Muscle layer of duodenum (tissue), 2 donors: ENCODE measurements at regions not wholly inside any gene's neighbourhood (a gene's known extent, or its start where the extent isn't known, plus 50 kb on each side); places are given as distances from the start of the nearest gene placed in this dataset.
"Not testable (repeated sequence)": the region's sequence is repeated elsewhere in the genome, so short reads cannot be mapped to it uniquely, and the experiment has no call there.

Source experiments
- H3K27ac ChIP-seq: one replicate; pipeline ENCODE4 v1.7.0; 2013; ENCODE audit warnings: mild to moderate bottlenecking, low read length
- H3K27me3 ChIP-seq: one replicate; pipeline ENCODE4 v1.7.0; 2013; ENCODE audit warnings: low read depth, mild to moderate bottlenecking, control low read depth, low read length
- H3K36me3 ChIP-seq, 2 donors: one replicate each; pipeline ENCODE4 v1.7.0; 2013; ENCODE audit warnings: low read length in 2 of 2, control low read depth in 1 of 2, mild to moderate bottlenecking in 1 of 2; ENCODE audit not compliant: insufficient read depth in 2 of 2, control insufficient read depth in 1 of 2
- H3K4me1 ChIP-seq, 2 donors: one replicate each; pipeline ENCODE4 v1.7.0; 2013; ENCODE audit warnings: low read length in 2 of 2, mild to moderate bottlenecking in 2 of 2, control low read depth in 1 of 2, moderate library complexity in 1 of 2; ENCODE audit not compliant: insufficient read depth in 2 of 2, control insufficient read depth in 1 of 2
- H3K4me3 ChIP-seq, 2 donors: one replicate each; pipeline ENCODE4 v1.7.0; 2013; ENCODE audit warnings: low read length in 2 of 2, low read depth in 1 of 2, mild to moderate bottlenecking in 1 of 2
- H3K9me3 ChIP-seq, 2 donors: one replicate each; pipeline ENCODE4 v1.7.0; 2013; ENCODE audit warnings: low read length in 2 of 2, control low read depth in 1 of 2, mild to moderate bottlenecking in 1 of 2; ENCODE audit not compliant: control insufficient read depth in 1 of 2
- donor health status: healthy.

DNA sequence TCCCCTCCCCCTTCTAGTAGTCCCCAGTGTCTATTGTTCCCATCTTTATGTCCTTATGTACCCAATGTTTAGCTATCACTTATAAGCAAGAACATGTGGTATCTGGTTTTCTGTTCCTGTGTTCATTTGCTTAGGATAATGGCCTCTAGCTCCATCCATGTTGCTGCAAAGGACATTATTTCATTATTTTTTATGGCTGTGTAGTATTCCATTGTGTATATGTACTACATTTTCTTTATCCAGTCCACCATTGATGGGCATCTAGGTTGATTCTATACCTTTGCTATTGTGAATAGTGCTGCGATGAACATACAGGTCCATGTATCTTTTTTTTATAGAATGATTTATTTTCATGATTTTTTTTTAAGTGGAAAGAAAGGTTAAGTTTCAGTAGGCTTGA lies 135.6 kb upstream of the MED14 start:
- H3K9me3 ChIP-seq, H3K27ac ChIP-seq, H3K27me3 ChIP-seq, H3K4me1 ChIP-seq, H3K36me3 ChIP-seq, H3K4me3 ChIP-seq: not testable (repeated sequence)

DNA sequence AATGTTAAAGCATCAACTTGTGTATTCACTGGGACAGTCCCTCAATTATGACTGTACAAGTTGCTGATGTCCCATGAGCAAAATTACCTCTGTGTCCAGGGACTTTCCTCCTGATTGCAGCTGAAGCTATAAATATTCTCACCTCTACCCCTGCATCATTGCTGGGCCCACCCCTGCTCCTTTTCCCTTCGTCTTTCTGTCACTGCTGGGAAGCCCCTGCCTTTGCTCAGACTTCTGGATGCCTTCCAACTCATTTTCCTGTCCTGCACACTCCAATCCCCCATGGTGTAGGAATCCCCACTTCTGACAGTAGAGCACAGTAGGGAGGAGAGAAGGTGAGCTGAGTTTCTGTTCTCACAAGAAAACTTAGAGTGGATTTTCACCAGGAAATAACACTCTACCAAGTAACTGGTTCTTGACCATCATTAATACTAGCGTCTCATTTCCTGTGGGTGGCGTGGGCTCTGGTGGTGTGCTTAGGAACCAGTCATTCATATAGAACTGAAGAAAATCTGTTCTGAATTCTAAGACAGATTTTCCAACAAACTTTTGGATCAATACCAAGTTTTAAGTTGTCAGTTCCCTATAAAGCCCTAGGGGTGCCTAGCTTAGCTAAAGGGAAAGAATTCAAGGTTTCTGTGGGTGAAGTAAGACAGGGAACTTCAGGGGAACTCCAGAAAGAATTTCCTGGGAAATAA lies 136.2 kb upstream of the MED14 start:
- no peaks in the 10 kb centered on the region for H3K36me3 ChIP-seq
- no peaks in the 10 kb centered on the region for H3K9me3 ChIP-seq
- no peak overlapping the region for H3K27ac ChIP-seq
- no peak overlapping the region for H3K4me3 ChIP-seq
- H3K27me3 ChIP-seq: no peaks in the 10 kb centered on the region
- no peaks in the 10 kb centered on the region for H3K4me1 ChIP-seq

DNA sequence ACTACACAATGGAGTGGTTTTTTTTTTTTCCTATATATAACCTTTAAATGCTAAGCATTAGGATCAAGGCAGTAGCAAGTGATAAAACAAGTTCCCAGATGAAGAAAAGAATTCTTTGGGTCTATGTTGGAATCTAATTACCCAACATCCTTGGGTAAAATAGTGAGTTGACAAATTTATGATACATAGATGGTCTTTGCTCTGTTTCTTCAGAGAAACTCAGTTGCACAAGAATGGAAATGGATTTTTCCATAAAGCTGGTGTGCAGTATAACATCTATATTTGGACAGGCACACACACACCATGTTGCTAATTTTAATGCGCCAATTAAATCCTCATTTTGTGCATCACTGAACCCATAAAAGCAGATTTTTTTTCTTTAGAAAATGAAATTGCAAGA lies 137.0 kb upstream of the MED14 start:
- no peaks in the 10 kb centered on the region for H3K36me3 ChIP-seq
- no peaks in the 10 kb centered on the region for H3K9me3 ChIP-seq
- H3K27ac ChIP-seq: no peak overlapping the region
- no peaks in the 10 kb centered on the region for H3K27me3 ChIP-seq
- H3K4me1 ChIP-seq: no peaks in the 10 kb centered on the region
- no peak overlapping the region for H3K4me3 ChIP-seq

DNA sequence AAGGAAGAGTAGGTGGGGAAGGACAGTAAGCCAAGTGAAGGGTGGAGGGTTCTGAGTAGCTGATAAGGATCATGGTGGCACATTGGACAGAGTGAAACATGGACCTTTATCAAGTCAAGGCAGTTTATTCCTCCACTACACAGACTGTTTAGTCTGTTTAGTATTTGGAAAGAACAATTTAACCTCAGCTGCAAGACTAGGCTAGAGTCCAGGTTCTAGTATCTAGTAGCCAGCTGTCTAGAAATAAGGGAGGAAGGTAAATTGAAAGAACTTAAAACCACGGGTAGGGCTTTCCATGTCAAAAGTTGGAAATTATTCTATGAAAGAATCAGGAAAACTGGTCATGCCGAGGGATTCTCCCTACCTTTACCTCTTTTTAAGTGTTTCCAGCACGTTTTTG lies 140.1 kb upstream of the MED14 start:
- no peaks in the 10 kb centered on the region for H3K27me3 ChIP-seq
- no peak overlapping the region for H3K27ac ChIP-seq
- no peak overlapping the region for H3K4me3 ChIP-seq
- H3K9me3 ChIP-seq: no peaks in the 10 kb centered on the region
- no peaks in the 10 kb centered on the region for H3K4me1 ChIP-seq
- no peaks in the 10 kb centered on the region for H3K36me3 ChIP-seq

DNA sequence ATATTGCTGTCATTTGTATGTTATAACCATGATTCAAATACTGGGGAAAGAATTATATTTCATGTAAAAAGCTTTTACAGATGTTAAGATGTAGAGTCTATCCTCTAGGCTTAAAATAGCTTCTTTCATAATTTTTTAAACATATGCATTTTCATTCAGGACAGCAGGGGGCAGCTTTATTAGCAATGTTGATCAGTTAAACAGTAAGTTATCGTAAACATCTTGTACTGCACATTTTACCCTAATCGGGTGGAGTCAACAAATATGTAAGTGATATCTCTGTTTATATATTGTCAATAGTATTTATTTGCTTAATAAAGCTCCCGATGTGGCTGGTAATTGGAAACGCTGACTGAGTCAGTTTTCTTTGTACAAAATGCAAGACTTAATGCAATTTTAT lies 142.5 kb upstream of the MED14 start:
- Histone ChIP-seq H3K36me3 (no peaks in the 10 kb centered on the region), H3K4me1 (no peaks in the 10 kb centered on the region), H3K27me3 (no peaks in the 10 kb centered on the region), H3K9me3 (no peaks in the 10 kb centered on the region), H3K4me3 (no peak overlapping the region), H3K27ac (no peak overlapping the region)

DNA sequence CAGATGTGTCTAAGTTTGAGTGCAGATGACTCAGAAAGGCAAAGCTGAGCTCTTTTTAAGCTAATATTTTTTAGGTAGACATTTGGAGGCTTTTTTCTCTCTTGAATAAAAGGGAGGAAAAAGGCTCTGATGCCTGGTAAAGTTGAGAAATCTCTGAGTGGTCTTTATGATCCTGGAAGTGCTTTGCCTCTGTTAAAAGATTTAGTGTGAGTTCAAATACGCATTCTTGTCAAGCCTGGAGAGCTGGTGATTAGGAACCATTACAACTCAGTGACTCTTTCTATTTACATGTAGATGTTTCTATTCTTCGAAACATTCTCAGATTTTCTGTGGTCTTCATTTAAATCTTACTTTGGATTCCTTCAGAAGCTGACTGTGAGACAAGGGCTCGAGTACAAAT lies 143.4 kb upstream of the MED14 start:
- Histone ChIP-seq H3K27me3 (no peaks in the 10 kb centered on the region), H3K36me3 (no peaks in the 10 kb centered on the region), H3K9me3 (no peaks in the 10 kb centered on the region), H3K4me3 (no peak overlapping the region), H3K27ac (no peak overlapping the region), H3K4me1 (no peaks in the 10 kb centered on the region)

DNA sequence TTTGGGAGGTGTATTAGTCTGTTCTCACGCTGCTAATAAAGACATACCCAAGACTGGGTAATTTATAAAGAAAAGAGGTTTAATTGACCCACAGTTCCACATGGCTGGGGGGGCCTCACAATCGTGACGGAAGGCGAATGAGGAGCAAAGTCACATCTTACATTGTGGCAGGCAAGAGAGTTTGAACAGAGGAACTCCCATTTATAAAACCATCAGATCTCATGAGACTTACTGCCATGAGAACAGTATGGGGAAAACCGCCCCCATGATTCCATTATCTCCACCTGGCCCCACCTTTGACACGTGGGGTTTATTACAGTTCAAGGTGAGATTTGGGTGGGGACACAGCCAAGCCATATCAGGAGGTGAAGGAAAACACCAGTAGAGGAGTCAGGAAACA lies 143.8 kb upstream of the MED14 start:
- not testable (repeated sequence) for H3K9me3 ChIP-seq, H3K4me1 ChIP-seq, H3K27ac ChIP-seq, H3K36me3 ChIP-seq, H3K27me3 ChIP-seq, H3K4me3 ChIP-seq

DNA sequence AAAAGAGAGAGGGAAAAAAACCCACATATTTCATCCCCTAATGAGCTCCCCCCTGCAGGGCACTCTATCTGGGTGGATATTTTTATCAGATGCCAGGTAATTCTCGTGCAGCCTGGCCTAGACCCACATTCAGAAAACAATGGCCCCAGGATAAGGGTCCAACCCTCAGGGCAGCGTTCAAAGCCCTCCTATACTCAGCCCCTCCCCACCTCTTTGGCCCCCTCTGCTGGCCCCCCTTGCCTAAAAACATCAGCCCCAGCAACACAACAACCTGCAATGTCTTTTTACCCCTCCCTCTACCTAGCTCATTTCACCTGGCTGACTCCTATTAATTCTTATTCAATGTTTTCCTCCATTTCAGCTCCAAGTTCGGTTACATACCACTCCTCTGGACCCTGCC lies 145.4 kb upstream of the MED14 start:
- Histone ChIP-seq H3K9me3 (no peaks in the 10 kb centered on the region), H3K27ac (no peak overlapping the region), H3K36me3 (no peaks in the 10 kb centered on the region), H3K27me3 (no peaks in the 10 kb centered on the region), H3K4me3 (no peak overlapping the region), H3K4me1 (no peaks in the 10 kb centered on the region)

DNA sequence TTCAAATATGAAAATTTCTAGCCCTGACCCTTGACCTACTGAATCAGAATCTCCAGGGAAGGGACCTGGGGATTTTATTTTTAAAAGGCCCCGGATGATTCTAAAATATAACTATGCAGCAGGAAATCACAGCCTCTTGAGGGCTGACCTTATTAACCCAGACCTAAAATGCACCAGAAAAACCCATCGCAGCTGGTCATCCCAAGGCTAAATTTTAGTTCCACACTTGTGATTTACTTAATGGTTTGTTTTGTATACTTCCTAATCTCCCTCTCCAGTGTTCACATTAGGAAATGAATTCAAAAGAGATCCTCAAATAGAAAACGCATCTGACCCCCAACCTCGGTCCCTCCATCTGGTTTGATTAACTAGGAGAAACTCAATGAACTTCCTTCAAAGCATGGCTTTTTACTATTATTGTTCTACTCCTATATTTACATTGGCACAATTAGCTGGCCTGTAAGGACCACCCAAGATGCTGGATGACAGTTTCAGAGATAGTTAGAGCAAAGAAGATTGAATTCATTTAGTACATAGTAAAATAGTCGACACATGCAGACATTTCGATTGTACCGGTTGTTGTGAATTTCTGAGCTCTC lies 147.8 kb upstream of the MED14 start:
- H3K9me3 ChIP-seq: no peaks in the 10 kb centered on the region
- no peak overlapping the region for H3K4me3 ChIP-seq
- H3K36me3 ChIP-seq: no peaks in the 10 kb centered on the region
- H3K4me1 ChIP-seq: no peaks in the 10 kb centered on the region
- no peaks in the 10 kb centered on the region for H3K27me3 ChIP-seq
- H3K27ac ChIP-seq: no peak overlapping the region

DNA sequence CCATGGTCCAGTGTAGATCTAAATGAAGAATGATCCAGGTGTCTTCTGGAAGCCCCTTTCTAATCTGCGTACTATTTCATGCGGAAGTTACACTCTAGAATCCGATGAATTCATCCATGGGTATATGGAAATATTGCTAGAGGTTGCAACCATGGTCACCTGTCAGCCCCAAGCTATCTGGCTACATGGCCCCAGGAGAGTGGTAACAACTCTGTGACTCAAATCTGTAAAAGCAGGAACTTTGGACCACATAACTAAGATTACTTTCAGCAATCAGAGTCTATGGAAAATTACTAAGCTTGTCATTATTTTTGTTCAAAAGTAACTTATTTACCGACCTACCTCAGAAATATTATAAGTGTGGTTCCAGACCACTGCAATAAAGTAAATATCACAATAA lies 150.6 kb upstream of the MED14 start:
- H3K4me3 ChIP-seq: no peak overlapping the region
- no peaks in the 10 kb centered on the region for H3K9me3 ChIP-seq
- H3K36me3 ChIP-seq: no peaks in the 10 kb centered on the region
- H3K4me1 ChIP-seq: no peaks in the 10 kb centered on the region
- no peak overlapping the region for H3K27ac ChIP-seq
- H3K27me3 ChIP-seq: no peaks in the 10 kb centered on the region

DNA sequence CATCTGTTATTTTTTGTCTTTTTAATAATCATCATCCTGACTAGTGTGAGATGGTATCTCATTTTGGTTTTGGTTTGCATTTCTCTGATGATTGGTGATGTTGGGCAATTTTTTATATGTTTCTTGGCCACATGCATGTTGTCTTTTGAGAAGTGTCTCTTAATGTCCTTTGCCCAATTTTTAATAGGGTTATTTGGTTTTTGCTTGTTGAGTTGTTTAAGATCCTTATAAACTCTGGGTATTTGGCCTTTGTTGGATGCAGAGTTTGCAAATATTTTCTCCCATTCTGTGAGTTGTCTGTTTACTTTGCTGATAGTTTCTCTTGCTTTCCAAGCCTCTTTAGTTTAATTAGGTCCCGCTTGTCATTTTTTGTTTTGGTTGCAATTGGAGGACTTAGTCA lies 152.1 kb upstream of the MED14 start:
- Histone ChIP-seq H3K27me3 (no peaks in the 10 kb centered on the region), H3K36me3 (no peaks in the 10 kb centered on the region), H3K9me3 (no peaks in the 10 kb centered on the region), H3K4me1 (no peaks in the 10 kb centered on the region), H3K27ac (no peak overlapping the region), H3K4me3 (no peak overlapping the region)

DNA sequence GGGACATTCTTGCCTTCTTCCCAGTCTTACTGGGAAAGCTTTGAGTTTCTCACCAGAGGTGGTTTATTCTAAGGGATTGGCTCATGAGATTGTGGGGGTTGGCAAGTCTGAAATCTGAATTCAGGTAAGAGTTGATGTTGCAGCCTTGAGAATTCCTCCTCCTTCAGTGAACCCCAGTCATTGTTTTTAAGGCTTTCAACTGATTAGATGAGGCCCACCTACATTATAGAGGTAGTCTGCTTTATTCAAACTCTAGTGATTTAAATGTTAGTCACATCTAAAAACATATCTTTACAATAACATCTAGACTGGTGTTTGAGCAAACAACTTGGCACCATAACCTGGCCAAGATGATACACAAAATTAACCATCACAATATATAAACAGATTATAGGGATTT lies 156.5 kb upstream of the MED14 start:
- no peak overlapping the region for H3K4me3 ChIP-seq
- H3K4me1 ChIP-seq: no peaks in the 10 kb centered on the region
- H3K27ac ChIP-seq: no peak overlapping the region
- no peaks in the 10 kb centered on the region for H3K9me3 ChIP-seq
- no peaks in the 10 kb centered on the region for H3K36me3 ChIP-seq
- H3K27me3 ChIP-seq: no peaks in the 10 kb centered on the region
